Ovary (tissue), 7 donors: ENCODE measurements at regions not wholly inside any gene's neighbourhood (a gene's known extent, or its start where the extent isn't known, plus 50 kb on each side); places are given as distances from the start of the nearest gene placed in this dataset.

Experiments
- DNase-seq, 5 donors: peaks; one replicate each; pipeline ENCODE4 v3.0.0-alpha.2; 2019 to 2020
- H3K27ac ChIP-seq, 2 donors: fragments of 200-600 bp; one replicate each; pipeline versions ENCODE4 v1.5.1 to v1.8.0; 2019 to 2022
- H3K27me3 ChIP-seq: fragments of 200-600 bp; one replicate; pipeline ENCODE4 v1.8.0; 2022
- H3K36me3 ChIP-seq: fragments of 200-600 bp; sonication (generic); one replicate; pipeline ENCODE4 v1.5.1; 2019
- H3K4me1 ChIP-seq: one replicate; pipeline ENCODE4 v1.8.1; 2013; ENCODE audit warnings: mild to moderate bottlenecking, moderate library complexity; ENCODE audit not compliant: insufficient read depth
- H3K4me3 ChIP-seq: fragments of 200-600 bp; sonication (generic); one replicate; pipeline ENCODE4 v1.5.1; 2017
- H3K9me3 ChIP-seq, 2 donors: fragments of 200-600 bp in 1 of 2; sonication (generic) in 1 of 2; one replicate each; pipeline versions ENCODE4 v1.5.1 to v1.8.1; 2013 to 2019; ENCODE audit warnings: mild to moderate bottlenecking in 1 of 2, moderate library complexity in 1 of 2
- EP300 ChIP-seq: sonication (generic); formaldehyde crosslinking; IDR thresholded peaks from one replicate; pipeline ENCODE4 v1.6.1; 2017; ENCODE audit warnings: antibody characterized with exemption
- POLR2A ChIP-seq: fragments of 450-650 bp; IDR thresholded peaks from one replicate; pipeline ENCODE4 v1.6.1; 2017; ENCODE audit warnings: antibody characterized with exemption, mild to moderate bottlenecking, moderate library complexity
- WGBS, 3 donors: extraction: QIAGEN DNeasy Blood & Tissue Kit in 1 of 3; methylation state at CpG; one replicate each; pipeline versions ENCODE4 v1.1.5 to v1.1.7; 2013 to 2017; 5-methylcytosine and 5-hydroxymethylcytosine counted together
- intact Hi-C, 4 donors: fragments of 100-400 bp; cut with DNase I; formaldehyde crosslinking; loops; one replicate each; pipeline versions ENCODE4 v1.11.0 to v1.15.1; 2022 to 2023
- TF ChIP-seq, protein P1 (sequence below), 3 donors: fragments of 450-650 bp in 2 of 3; fragments of 200-600 bp in 1 of 3; IDR thresholded peaks; one replicate each; pipeline versions ENCODE4 v1.5.1 to v1.8.0; 2016 to 2022; ENCODE audit warnings: antibody characterized with exemption in 3 of 3, mild to moderate bottlenecking in 1 of 3
- donor health status: DM: no; HTN: no; CAD: no; lungs with moderate emphysema.
- donor health status: DM: no; HTN: no; CAD: no.
- donor health status: Bipolar disorder and iron deficiency.
- donor health status: DM: no; HTN: no; CAD: no.
- donor health status: DM: yes; HTN: yes; CAD: no.

GRCh38 chr7:118662266-118662665 is 437.8 kb downstream of the ANKRD7 start:
- Histone ChIP-seq H3K4me3 (no peak overlapping the region), H3K9me3 (no peaks in the 10 kb centered on the region), H3K4me1 (no peaks in the 10 kb centered on the region), H3K36me3 (no peaks in the 10 kb centered on the region), H3K27ac (no peak overlapping the region), H3K27me3 (no peaks in the 10 kb centered on the region)
- 83 to 89% (median 84%) methylated on average over 2 of the region's 2 CpGs for WGBS, 3 donors
- TF ChIP-seq EP300 (no peak), POLR2A (no peak)
- TF ChIP-seq, protein P1, sequence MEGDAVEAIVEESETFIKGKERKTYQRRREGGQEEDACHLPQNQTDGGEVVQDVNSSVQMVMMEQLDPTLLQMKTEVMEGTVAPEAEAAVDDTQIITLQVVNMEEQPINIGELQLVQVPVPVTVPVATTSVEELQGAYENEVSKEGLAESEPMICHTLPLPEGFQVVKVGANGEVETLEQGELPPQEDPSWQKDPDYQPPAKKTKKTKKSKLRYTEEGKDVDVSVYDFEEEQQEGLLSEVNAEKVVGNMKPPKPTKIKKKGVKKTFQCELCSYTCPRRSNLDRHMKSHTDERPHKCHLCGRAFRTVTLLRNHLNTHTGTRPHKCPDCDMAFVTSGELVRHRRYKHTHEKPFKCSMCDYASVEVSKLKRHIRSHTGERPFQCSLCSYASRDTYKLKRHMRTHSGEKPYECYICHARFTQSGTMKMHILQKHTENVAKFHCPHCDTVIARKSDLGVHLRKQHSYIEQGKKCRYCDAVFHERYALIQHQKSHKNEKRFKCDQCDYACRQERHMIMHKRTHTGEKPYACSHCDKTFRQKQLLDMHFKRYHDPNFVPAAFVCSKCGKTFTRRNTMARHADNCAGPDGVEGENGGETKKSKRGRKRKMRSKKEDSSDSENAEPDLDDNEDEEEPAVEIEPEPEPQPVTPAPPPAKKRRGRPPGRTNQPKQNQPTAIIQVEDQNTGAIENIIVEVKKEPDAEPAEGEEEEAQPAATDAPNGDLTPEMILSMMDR (IDR thresholded peaks at IDR 0.05): no peak
- no peak for DNase-seq
- intact Hi-C loops: loop anchor here in 1 of 4 donors (5.0 kb wide), 1 partner anchor 1075 kb away; no protein-coding TSS in a partner anchor

DNA sequence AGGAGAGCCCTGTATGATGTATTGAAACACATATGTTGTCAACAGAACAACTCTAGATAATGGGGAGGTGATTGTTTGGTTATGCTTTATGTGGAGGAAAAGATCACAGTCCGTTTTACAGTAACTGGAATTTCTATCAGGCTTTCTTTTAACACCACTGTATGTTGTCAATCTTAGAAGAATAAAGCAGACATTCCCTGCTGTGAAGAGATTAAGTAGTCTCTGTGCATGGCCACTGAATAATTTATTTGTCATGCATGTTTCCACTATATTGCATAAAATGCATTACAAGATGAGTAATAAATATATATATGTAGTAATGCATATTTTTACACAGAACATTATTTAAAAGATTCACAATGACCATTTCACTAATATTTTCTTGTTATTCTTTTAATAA is 440.0 kb downstream of the ANKRD7 start:
- H3K4me1 ChIP-seq: no peaks in the 10 kb centered on the region
- no peak overlapping the region for H3K4me3 ChIP-seq
- DNase-seq: no peak
- no peaks in the 10 kb centered on the region for H3K36me3 ChIP-seq
- intact Hi-C loops: loop anchor here in 1 of 4 donors (5.0 kb wide), 1 partner anchor 1077 kb away; no protein-coding TSS in a partner anchor
- H3K27ac ChIP-seq: no peak overlapping the region
- no peaks in the 10 kb centered on the region for H3K27me3 ChIP-seq
- 70 to 78% (median 76%) methylated on average over 1 of the region's 1 CpG for WGBS, 3 donors
- H3K9me3 ChIP-seq: no peaks in the 10 kb centered on the region
- TF ChIP-seq, protein P1 (IDR thresholded peaks at IDR 0.05): no peak
- TF ChIP-seq EP300: no peak
- no peak for TF ChIP-seq POLR2A

- no peaks in the 10 kb centered on the region for H3K27me3 ChIP-seq
- H3K27ac ChIP-seq: no peak overlapping the region
- no peaks in the 10 kb centered on the region for H3K9me3 ChIP-seq
- no peaks in the 10 kb centered on the region for H3K36me3 ChIP-seq
- WGBS, 3 donors: 71 to 87% (median 82%) methylated on average over 4 of the region's 4 CpGs
- DNase-seq: no peak
- no peak for TF ChIP-seq POLR2A
- no peak for TF ChIP-seq EP300
- TF ChIP-seq, protein P1 (IDR thresholded peaks at IDR 0.05): no peak
- no peak overlapping the region for H3K4me3 ChIP-seq
- H3K4me1 ChIP-seq: no peaks in the 10 kb centered on the region
- intact Hi-C loops: no loop called here
These were observed 446.6 kb downstream of the ANKRD7 start for GRCh38 chr7:118671149-118671548.

DNA sequence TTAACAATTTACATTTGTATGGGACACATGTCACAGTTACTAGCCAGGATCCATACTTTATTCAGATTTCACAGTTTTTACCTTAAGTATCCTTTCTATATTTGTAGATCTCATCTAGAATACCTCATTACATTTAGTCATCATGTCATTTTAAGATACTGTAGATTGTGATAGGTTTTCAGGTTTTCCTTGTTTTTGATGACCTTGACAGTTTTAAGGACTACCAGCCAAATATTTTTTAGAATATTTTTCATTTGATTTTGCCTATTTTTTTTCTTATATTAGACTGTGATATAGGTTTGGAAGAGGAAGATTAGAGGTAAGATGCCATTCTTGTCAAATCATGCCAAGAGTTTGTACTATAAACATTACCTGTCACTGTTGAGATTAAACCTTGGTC is 460.3 kb downstream of the ANKRD7 start:
- Histone ChIP-seq H3K27me3 (no peaks in the 10 kb centered on the region), H3K36me3 (no peaks in the 10 kb centered on the region), H3K4me3 (no peak overlapping the region), H3K27ac (no peak overlapping the region), H3K9me3 (no peaks in the 10 kb centered on the region), H3K4me1 (no peaks in the 10 kb centered on the region)
- intact Hi-C loops: no loop called here
- no peak for TF ChIP-seq EP300
- TF ChIP-seq, protein P1 (IDR thresholded peaks at IDR 0.05): no peak
- no peak for TF ChIP-seq POLR2A
- DNase-seq: no peak
